ENCODE measurements at regions not wholly inside any gene's neighbourhood (a gene's known extent, or its start where the extent isn't known, plus 50 kb on each side); places are given as distances from the start of the nearest gene placed in this dataset.
A peak's percentile ranks its signal among the peaks of the same experiment; 100 is the strongest.
"Not testable (repeated sequence)": the region's sequence is repeated elsewhere in the genome, so short reads cannot be mapped to it uniquely, and the experiment has no call there.

- no peak for DNase-seq (ENCODE audit: low spot score)
Measured at GRCh38 chr13:72657379-72657778, 70.0 kb downstream of the MZT1 start.

- DNase-seq (ENCODE audit: low spot score), result no peak
Measured at GRCh38 chr13:72656357-72656756, 71.1 kb downstream of the MZT1 start.

- DNase-seq (ENCODE audit: low spot score), result no peak
Measured at GRCh38 chr13:72653506-72653905, 73.9 kb downstream of the MZT1 start.

- DNase-seq (ENCODE audit: low spot score), result no peak
Measured at GRCh38 chr13:72652681-72653080, 74.7 kb downstream of the MZT1 start.

- peak; percentile 46 for DNase-seq (ENCODE audit: low spot score)
Measured at GRCh38 chr13:72651144-72651543, 76.3 kb downstream of the MZT1 start.

GRCh38 chr13:72650051-72650700 is 77.3 kb downstream of the MZT1 start:
- no peak for DNase-seq (ENCODE audit: low spot score)

GRCh38 chr13:72648513-72649065 is 78.8 kb downstream of the MZT1 start:
- DNase-seq (ENCODE audit: low spot score), result peak; percentile 38

GRCh38 chr13:72647422-72647821 is 80.0 kb downstream of the MZT1 start:
- DNase-seq (ENCODE audit: low spot score), result no peak

GRCh38 chr13:72645521-72645920 is 81.9 kb downstream of the MZT1 start:
- no peak for DNase-seq (ENCODE audit: low spot score)

- peak; percentile 75 for DNase-seq (ENCODE audit: low spot score)
Measured at GRCh38 chr13:72643311-72643989, 84.0 kb downstream of the MZT1 start.

GRCh38 chr13:72639377-72639776 is 88.1 kb downstream of the MZT1 start:
- no peak for DNase-seq (ENCODE audit: low spot score)

GRCh38 chr13:72638059-72638815 is 89.2 kb downstream of the MZT1 start:
- DNase-seq (ENCODE audit: low spot score), result no peak

GRCh38 chr13:72637561-72637960 is 89.9 kb downstream of the MZT1 start:
- DNase-seq (ENCODE audit: low spot score), result no peak

GRCh38 chr13:72634859-72635258 is 92.6 kb downstream of the MZT1 start:
- no peak for DNase-seq (ENCODE audit: low spot score)

- DNase-seq (ENCODE audit: low spot score), result no peak
Measured at GRCh38 chr13:72622546-72622945, 104.9 kb downstream of the MZT1 start.

- no peak for DNase-seq (ENCODE audit: low spot score)
Measured at GRCh38 chr13:72620874-72621273, 106.6 kb downstream of the MZT1 start.

- no peak for DNase-seq (ENCODE audit: low spot score)
Measured at GRCh38 chr13:72617951-72618350, 109.5 kb downstream of the MZT1 start.

GRCh38 chr13:72617186-72617585 is 110.2 kb downstream of the MZT1 start:
- DNase-seq (ENCODE audit: low spot score), result no peak

- not testable (repeated sequence) for DNase-seq (ENCODE audit: low spot score)
Measured at GRCh38 chr13:72610251-72610891, 117.1 kb downstream of the MZT1 start.

- DNase-seq (ENCODE audit: low spot score), result no peak
Measured at GRCh38 chr13:72599178-72599743, 128.2 kb downstream of the MZT1 start.

GRCh38 chr13:72590091-72590740 is 137.2 kb downstream of the MZT1 start:
- DNase-seq (ENCODE audit: low spot score), result no peak
